ENCODE measurements at regions not wholly inside any gene's neighbourhood (a gene's known extent, or its start where the extent isn't known, plus 50 kb on each side); places are given as distances from the start of the nearest gene placed in this dataset.

- in situ Hi-C loops (cut with MboI) (no loop called here), intact Hi-C loops (cut with micrococcal nuclease; ENCODE audit: unreplicated experiment) (no loop called here)
- no TSS peak for BruUV-seq (replicated peaks)
- Histone ChIP-seq H3K27ac (ENCODE audit: control insufficient read depth, insufficient read depth) (no peak overlapping the region), H2AFZ (ENCODE audit: control insufficient read depth, low read depth, low read length) (no peak overlapping the region), H3K79me2 (ENCODE audit: control insufficient read depth, insufficient read depth, low read length) (no peaks in the 10 kb centered on the region), H3K9me3 (replicated peaks; ENCODE audit: control insufficient read depth, insufficient read depth, low read length) (no peaks in the 10 kb centered on the region), H3K36me3 (ENCODE audit: control insufficient read depth in 2 of 2, insufficient read depth in 2 of 2, low read length in 1 of 2) (no peaks in the 10 kb centered on the region), H3K4me1 (ENCODE audit: control insufficient read depth, insufficient read depth, low read length) (no peaks in the 10 kb centered on the region), H3K27me3 (replicated peaks in 1 of 2; ENCODE audit: control insufficient read depth in 2 of 2, insufficient read depth in 2 of 2, low read length in 1 of 2) (no peaks in the 10 kb centered on the region), H3K9ac (ENCODE audit: control insufficient read depth, insufficient read depth, low read length) (no peak overlapping the region), H4K20me1 (ENCODE audit: control insufficient read depth, insufficient read depth) (no peaks in the 10 kb centered on the region), H3K4me2 (ENCODE audit: control insufficient read depth, insufficient read depth) (no peak overlapping the region), H3K4me3 (no peak overlapping the region)
- DNase-seq (ENCODE audit: low read depth, low spot score) (no peak), ATAC-seq (no peak), FAIRE-seq (no peak)
- ChIA-PET SMC1A (ENCODE audit: uncharacterized antibody, unreplicated experiment) (no interaction called here), CTCF (no interaction called here), POLR2A (no interaction called here), RAD21 (ENCODE audit: unreplicated experiment) (no interaction called here)
- TF ChIP-seq MEF2A (IDR thresholded peaks at IDR 0.05; ENCODE audit: insufficient read depth, low read depth, low read length) (no peak), TARDBP (IDR thresholded peaks at IDR 0.05; ENCODE audit: borderline replicate concordance) (no peak), IKZF2 (IDR thresholded peaks at IDR 0.05) (no peak), ELK1 (IDR thresholded peaks at IDR 0.05; ENCODE audit: low read depth, low read length) (no peak), BHLHE40 (IDR thresholded peaks at IDR 0.05; ENCODE audit: borderline replicate concordance in 1 of 2, low read depth in 2 of 2, low read length in 1 of 2) (no peak), ZNF687 (IDR thresholded peaks at IDR 0.05) (no peak), FOXM1 (IDR thresholded peaks at IDR 0.05; ENCODE audit: low read depth, low read length) (no peak)
- 0% methylated on average over 1 of the region's 1 CpG for WGBS (ENCODE audit: insufficient coverage, insufficient replicate concordance, low lambda C conversion rate, missing lambda C conversion rate)
Observed at GRCh38 chr18:22489704-22490103, 72.0 kb upstream of the CTAGE1 start.

Measured in GM12878 (cell line).